H9 (cell line): ENCODE measurements at regions not wholly inside any gene's neighbourhood (a gene's known extent, or its start where the extent isn't known, plus 50 kb on each side); places are given as distances from the start of the nearest gene placed in this dataset.

ENCODE experiments used
- DNase-seq: peaks from one replicate; pipeline ENCODE4 v3.0.0-alpha.2; 2017
- H2AFZ ChIP-seq: one replicate; pipeline ENCODE4 v1.6.1; 2013; ENCODE audit warnings: mild to moderate bottlenecking, low read length, control low read depth, moderate library complexity
- H2AK5ac ChIP-seq: 2 replicates; pipeline ENCODE4 v1.6.1; 2013; ENCODE audit warnings: low read length, control low read depth, mixed read lengths; ENCODE audit not compliant: insufficient read length
- H2BK120ac ChIP-seq: one replicate; pipeline ENCODE4 v1.6.1; 2013; ENCODE audit warnings: low read depth, mild to moderate bottlenecking, low read length, control low read depth, inconsistent platforms; ENCODE audit not compliant: poor library complexity, severe bottlenecking
- H2BK12ac ChIP-seq: 2 replicates; pipeline ENCODE4 v1.6.1; 2013; ENCODE audit warnings: low read length, control low read depth, mixed read lengths, low read depth; ENCODE audit not compliant: insufficient read length
- H2BK15ac ChIP-seq: 2 replicates; pipeline ENCODE4 v1.6.1; 2013; ENCODE audit warnings: low read depth, low read length, control low read depth
- H2BK20ac ChIP-seq: one replicate; pipeline ENCODE4 v1.6.1; 2013; ENCODE audit warnings: low read depth, mild to moderate bottlenecking, low read length, control low read depth, inconsistent platforms; ENCODE audit not compliant: poor library complexity, severe bottlenecking
- H2BK5ac ChIP-seq: 2 replicates; pipeline ENCODE4 v1.6.1; 2013; ENCODE audit warnings: low read length, control low read depth, mixed read lengths; ENCODE audit not compliant: insufficient read length
- H3K14ac ChIP-seq: 2 replicates; pipeline ENCODE4 v1.6.1; 2013; ENCODE audit warnings: low read length, control low read depth; ENCODE audit not compliant: insufficient read depth
- H3K18ac ChIP-seq: 2 replicates; pipeline ENCODE4 v1.6.1; 2013; ENCODE audit warnings: low read depth, mild to moderate bottlenecking, mixed read lengths, low read length, control low read depth; ENCODE audit not compliant: insufficient read length
- H3K23ac ChIP-seq: 2 replicates; pipeline ENCODE4 v1.6.1; 2013; ENCODE audit warnings: low read length, control low read depth, mixed read lengths, low read depth; ENCODE audit not compliant: insufficient read length
- H3K23me2 ChIP-seq: 2 replicates; pipeline ENCODE4 v1.6.1; 2013; ENCODE audit warnings: low read depth, mild to moderate bottlenecking, mixed read lengths, low read length, control low read depth; ENCODE audit not compliant: insufficient read length, poor library complexity, severe bottlenecking
- H3K27ac ChIP-seq: 2 replicates; pipeline ENCODE4 v1.5.1; 2013; ENCODE audit warnings: low read length, control low read depth, mixed read lengths, low read depth; ENCODE audit not compliant: insufficient read length
- H3K27me3 ChIP-seq: 2 replicates; pipeline ENCODE4 v1.6.1; 2013; ENCODE audit warnings: low read length, control low read depth, inconsistent platforms; ENCODE audit not compliant: insufficient read depth
- H3K4ac ChIP-seq: 2 replicates; pipeline ENCODE4 v1.6.1; 2013; ENCODE audit warnings: low read depth, mild to moderate bottlenecking, control low read depth, inconsistent platforms, low read length, moderate library complexity
- H3K4me1 ChIP-seq: 2 replicates; pipeline ENCODE4 v1.6.1; 2013; ENCODE audit warnings: low read length, control low read depth, inconsistent platforms; ENCODE audit not compliant: insufficient read depth
- H3K4me2 ChIP-seq: 2 replicates; pipeline ENCODE4 v1.6.1; 2013; ENCODE audit warnings: low read length, control low read depth, mixed read lengths; ENCODE audit not compliant: insufficient read length, insufficient read depth
- H3K56ac ChIP-seq: 2 replicates; pipeline ENCODE4 v1.6.1; 2013; ENCODE audit warnings: low read depth, mild to moderate bottlenecking, mixed read lengths, low read length, control low read depth; ENCODE audit not compliant: insufficient read length
- H3K79me1 ChIP-seq: 2 replicates; pipeline ENCODE4 v1.6.1; 2013; ENCODE audit warnings: low read depth, mild to moderate bottlenecking, moderate library complexity, low read length, control low read depth, inconsistent platforms; ENCODE audit not compliant: insufficient read depth, poor library complexity, severe bottlenecking
- H3K79me2 ChIP-seq: 2 replicates; pipeline ENCODE4 v1.6.1; 2013; ENCODE audit warnings: low read length, control low read depth, inconsistent platforms; ENCODE audit not compliant: insufficient read depth
- H3K9ac ChIP-seq: 2 replicates; pipeline ENCODE4 v1.6.1; 2013; ENCODE audit warnings: low read length, control low read depth, mixed read lengths; ENCODE audit not compliant: insufficient read length; ENCODE audit errors: extremely low read depth
- H3K9me3 ChIP-seq: one replicate; pipeline ENCODE4 v1.6.1; 2013; ENCODE audit warnings: low read depth, low read length, inconsistent platforms; ENCODE audit not compliant: control insufficient read depth
- H3T11ph ChIP-seq: one replicate; pipeline ENCODE4 v1.6.1; 2013; ENCODE audit warnings: mild to moderate bottlenecking, low read length, control low read depth, inconsistent platforms
- H4K20me1 ChIP-seq: one replicate; pipeline ENCODE4 v1.6.1; 2013; ENCODE audit not compliant: control insufficient read depth, insufficient read length, insufficient read depth
- H4K5ac ChIP-seq: 2 replicates; pipeline ENCODE4 v1.6.1; 2013; ENCODE audit warnings: low read depth, mild to moderate bottlenecking, mixed read lengths, low read length, control low read depth; ENCODE audit not compliant: insufficient read length
- H4K8ac ChIP-seq: replicated peaks from 2 replicates; pipeline ENCODE4 v1.6.1; 2013; ENCODE audit warnings: low read length, control low read depth, mixed read lengths, low read depth; ENCODE audit not compliant: insufficient read length
- H4K91ac ChIP-seq: 2 replicates; pipeline ENCODE4 v1.6.1; 2013; ENCODE audit warnings: low read depth, mild to moderate bottlenecking, moderate library complexity, mixed read lengths, low read length, control low read depth; ENCODE audit not compliant: insufficient read length
- H3K27ac Mint-ChIP-seq, 3 experiments: 2 replicates in 2 of 3; 3 replicates in 1 of 3; pipeline ENCODE4 v1.8.0; 2020 to 2021; ENCODE audit warnings: mixed read lengths in 3 of 3, mild to moderate bottlenecking in 1 of 3, moderate library complexity in 1 of 3
- H3K27me3 Mint-ChIP-seq: 2 replicates; pipeline ENCODE4 v1.8.0; 2021; ENCODE audit warnings: low read depth, mild to moderate bottlenecking, moderate library complexity, mixed read lengths
- H3K36me3 Mint-ChIP-seq, 3 experiments: 2 replicates in 2 of 3; 3 replicates in 1 of 3; pipeline ENCODE4 v1.8.0; 2020 to 2021; ENCODE audit warnings: low read depth in 3 of 3, mixed read lengths in 3 of 3; ENCODE audit not compliant: insufficient read depth in 1 of 3
- H3K4me1 Mint-ChIP-seq, 2 experiments: 2 replicates each; pipeline ENCODE4 v1.8.0; 2020; ENCODE audit warnings: mixed read lengths in 2 of 2
- H3K4me3 Mint-ChIP-seq, 2 experiments: 2 replicates in 1 of 2; 3 replicates in 1 of 2; pipeline ENCODE4 v1.8.0; 2020 to 2021; ENCODE audit warnings: mild to moderate bottlenecking in 2 of 2, mixed read lengths in 2 of 2, moderate library complexity in 1 of 2
- H3K9me3 Mint-ChIP-seq, 2 experiments: 2 replicates in 1 of 2; 3 replicates in 1 of 2; pipeline ENCODE4 v1.8.0; 2020; ENCODE audit warnings: mild to moderate bottlenecking in 2 of 2, mixed read lengths in 2 of 2, moderate library complexity in 1 of 2
- WGBS: extraction: QIAGEN DNeasy Blood & Tissue Kit; methylation state at CpG from one replicate; pipeline ENCODE4 v1.1.7; 2013; ENCODE audit warnings: missing lambda C conversion rate, low lambda C conversion rate, mixed read lengths; ENCODE audit not compliant: insufficient read length; ENCODE audit errors: extremely low coverage; 5-methylcytosine and 5-hydroxymethylcytosine counted together
- TF ChIP-seq, protein P1 (sequence below): fragments of 200-600 bp; sonication (generic); conservative IDR thresholded peaks from 3 replicates; pipeline ENCODE4 v1.8.0; 2021; ENCODE audit warnings: antibody characterized with exemption, mild to moderate bottlenecking

DNA sequence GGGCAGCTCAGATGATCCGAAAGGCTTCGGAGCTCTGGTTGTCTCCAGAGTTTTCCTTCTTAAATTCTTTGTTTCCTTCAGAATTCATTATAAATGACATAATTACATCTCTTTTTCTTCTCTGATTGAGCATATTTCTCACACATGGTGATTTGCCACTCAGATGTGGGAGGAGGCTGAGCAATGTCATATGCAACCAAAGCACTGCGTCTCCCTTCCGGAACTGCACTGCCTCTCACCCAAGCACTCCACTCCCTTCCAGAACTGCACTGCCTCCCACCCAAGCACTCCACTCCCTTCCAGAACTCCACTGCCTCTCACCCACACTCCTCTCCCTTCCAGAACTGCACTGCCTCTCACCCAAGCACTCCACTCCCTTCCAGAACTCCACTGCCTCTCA is 131.5 kb downstream of the SALL1 start:
- H3T11ph ChIP-seq, result no peak overlapping the region
- H3K23ac ChIP-seq, result no peak overlapping the region
- H2AFZ ChIP-seq, result no peak overlapping the region
- H2AK5ac ChIP-seq, result no peak overlapping the region
- H3K4me1 ChIP-seq, result no peaks in the 10 kb centered on the region
- no peak overlapping the region for H4K5ac ChIP-seq
- H3K79me2 ChIP-seq, result no peaks in the 10 kb centered on the region
- H2BK20ac ChIP-seq, result no peak overlapping the region
- Mint-ChIP-seq H3K4me3 (no peak overlapping the region), H3K36me3 (no peaks in the 10 kb centered on the region), H3K4me1 (peaks cover 9 to 13% of the 10 kb centered on the region in 2 experiments), H3K27ac (no peak overlapping the region; a peak in 1 of 7 replicates), H3K27me3 (peaks cover 31% of the 10 kb centered on the region), H3K9me3 (no peaks in the 10 kb centered on the region)
- no peak for DNase-seq
- no peak overlapping the region for H2BK12ac ChIP-seq
- H3K27ac ChIP-seq, result no peak overlapping the region
- TF ChIP-seq, protein P1, sequence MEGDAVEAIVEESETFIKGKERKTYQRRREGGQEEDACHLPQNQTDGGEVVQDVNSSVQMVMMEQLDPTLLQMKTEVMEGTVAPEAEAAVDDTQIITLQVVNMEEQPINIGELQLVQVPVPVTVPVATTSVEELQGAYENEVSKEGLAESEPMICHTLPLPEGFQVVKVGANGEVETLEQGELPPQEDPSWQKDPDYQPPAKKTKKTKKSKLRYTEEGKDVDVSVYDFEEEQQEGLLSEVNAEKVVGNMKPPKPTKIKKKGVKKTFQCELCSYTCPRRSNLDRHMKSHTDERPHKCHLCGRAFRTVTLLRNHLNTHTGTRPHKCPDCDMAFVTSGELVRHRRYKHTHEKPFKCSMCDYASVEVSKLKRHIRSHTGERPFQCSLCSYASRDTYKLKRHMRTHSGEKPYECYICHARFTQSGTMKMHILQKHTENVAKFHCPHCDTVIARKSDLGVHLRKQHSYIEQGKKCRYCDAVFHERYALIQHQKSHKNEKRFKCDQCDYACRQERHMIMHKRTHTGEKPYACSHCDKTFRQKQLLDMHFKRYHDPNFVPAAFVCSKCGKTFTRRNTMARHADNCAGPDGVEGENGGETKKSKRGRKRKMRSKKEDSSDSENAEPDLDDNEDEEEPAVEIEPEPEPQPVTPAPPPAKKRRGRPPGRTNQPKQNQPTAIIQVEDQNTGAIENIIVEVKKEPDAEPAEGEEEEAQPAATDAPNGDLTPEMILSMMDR, result no peak
- H3K9ac ChIP-seq, result no peak overlapping the region
- no peak overlapping the region for H2BK15ac ChIP-seq
- H4K8ac ChIP-seq, result no peak overlapping the region
- H3K27me3 ChIP-seq, result no peaks in the 10 kb centered on the region
- no peak overlapping the region for H3K18ac ChIP-seq
- H3K14ac ChIP-seq, result no peak overlapping the region
- no CpG with 5 or more reads among the region's 4 CpGs for WGBS
- no peaks in the 10 kb centered on the region for H4K20me1 ChIP-seq
- H3K9me3 ChIP-seq, result no peaks in the 10 kb centered on the region
- no peak overlapping the region for H2BK5ac ChIP-seq
- H3K79me1 ChIP-seq, result no peaks in the 10 kb centered on the region
- no peaks in the 10 kb centered on the region for H3K23me2 ChIP-seq
- no peak overlapping the region for H3K4me2 ChIP-seq
- no peak overlapping the region for H3K56ac ChIP-seq
- H2BK120ac ChIP-seq, result no peak overlapping the region
- H3K4ac ChIP-seq, result no peak overlapping the region
- no peak overlapping the region for H4K91ac ChIP-seq
